ENCODE measurements at regions not wholly inside any gene's neighbourhood (a gene's known extent, or its start where the extent isn't known, plus 50 kb on each side); places are given as distances from the start of the nearest gene placed in this dataset.

DNA sequence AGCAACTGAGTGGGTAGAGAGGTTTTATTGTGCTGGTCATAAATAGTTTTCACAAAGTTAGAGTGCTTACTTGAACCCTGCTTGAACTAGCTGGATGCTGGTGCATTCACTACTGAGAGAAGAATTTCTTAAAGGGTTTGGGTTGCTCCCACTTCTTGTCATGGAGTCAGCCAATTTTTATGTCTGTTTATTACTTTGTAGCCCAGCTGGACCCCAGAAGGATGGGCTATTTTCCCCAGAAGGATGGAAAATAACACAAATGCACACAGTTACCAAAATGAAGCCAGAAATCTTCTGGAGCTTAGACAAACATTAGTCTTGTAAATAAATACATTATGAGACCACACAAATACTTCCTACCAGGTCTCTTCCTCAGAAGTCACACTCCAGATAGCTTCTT lies 480.8 kb upstream of the TNC start (continued):
- TF ChIP-seq, protein P1, sequence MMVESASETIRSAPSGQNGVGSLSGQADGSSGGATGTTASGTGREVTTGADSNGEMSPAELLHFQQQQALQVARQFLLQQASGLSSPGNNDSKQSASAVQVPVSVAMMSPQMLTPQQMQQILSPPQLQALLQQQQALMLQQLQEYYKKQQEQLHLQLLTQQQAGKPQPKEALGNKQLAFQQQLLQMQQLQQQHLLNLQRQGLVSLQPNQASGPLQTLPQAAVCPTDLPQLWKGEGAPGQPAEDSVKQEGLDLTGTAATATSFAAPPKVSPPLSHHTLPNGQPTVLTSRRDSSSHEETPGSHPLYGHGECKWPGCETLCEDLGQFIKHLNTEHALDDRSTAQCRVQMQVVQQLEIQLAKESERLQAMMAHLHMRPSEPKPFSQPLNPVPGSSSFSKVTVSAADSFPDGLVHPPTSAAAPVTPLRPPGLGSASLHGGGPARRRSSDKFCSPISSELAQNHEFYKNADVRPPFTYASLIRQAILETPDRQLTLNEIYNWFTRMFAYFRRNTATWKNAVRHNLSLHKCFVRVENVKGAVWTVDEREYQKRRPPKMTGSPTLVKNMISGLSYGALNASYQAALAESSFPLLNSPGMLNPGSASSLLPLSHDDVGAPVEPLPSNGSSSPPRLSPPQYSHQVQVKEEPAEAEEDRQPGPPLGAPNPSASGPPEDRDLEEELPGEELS (CRISPR knock-in tag; IDR thresholded peaks at IDR 0.05) = no peak
- TF ChIP-seq PRRX2 (CRISPR knock-in tag; IDR thresholded peaks at IDR 0.05) (no peak), ZNF396 (CRISPR knock-in tag; IDR thresholded peaks at IDR 0.05; ENCODE audit: borderline replicate concordance) (no peak), OVOL2 (CRISPR knock-in tag; IDR thresholded peaks at IDR 0.05; ENCODE audit: borderline replicate concordance) (no peak)
- TF ChIP-seq, protein P2, sequence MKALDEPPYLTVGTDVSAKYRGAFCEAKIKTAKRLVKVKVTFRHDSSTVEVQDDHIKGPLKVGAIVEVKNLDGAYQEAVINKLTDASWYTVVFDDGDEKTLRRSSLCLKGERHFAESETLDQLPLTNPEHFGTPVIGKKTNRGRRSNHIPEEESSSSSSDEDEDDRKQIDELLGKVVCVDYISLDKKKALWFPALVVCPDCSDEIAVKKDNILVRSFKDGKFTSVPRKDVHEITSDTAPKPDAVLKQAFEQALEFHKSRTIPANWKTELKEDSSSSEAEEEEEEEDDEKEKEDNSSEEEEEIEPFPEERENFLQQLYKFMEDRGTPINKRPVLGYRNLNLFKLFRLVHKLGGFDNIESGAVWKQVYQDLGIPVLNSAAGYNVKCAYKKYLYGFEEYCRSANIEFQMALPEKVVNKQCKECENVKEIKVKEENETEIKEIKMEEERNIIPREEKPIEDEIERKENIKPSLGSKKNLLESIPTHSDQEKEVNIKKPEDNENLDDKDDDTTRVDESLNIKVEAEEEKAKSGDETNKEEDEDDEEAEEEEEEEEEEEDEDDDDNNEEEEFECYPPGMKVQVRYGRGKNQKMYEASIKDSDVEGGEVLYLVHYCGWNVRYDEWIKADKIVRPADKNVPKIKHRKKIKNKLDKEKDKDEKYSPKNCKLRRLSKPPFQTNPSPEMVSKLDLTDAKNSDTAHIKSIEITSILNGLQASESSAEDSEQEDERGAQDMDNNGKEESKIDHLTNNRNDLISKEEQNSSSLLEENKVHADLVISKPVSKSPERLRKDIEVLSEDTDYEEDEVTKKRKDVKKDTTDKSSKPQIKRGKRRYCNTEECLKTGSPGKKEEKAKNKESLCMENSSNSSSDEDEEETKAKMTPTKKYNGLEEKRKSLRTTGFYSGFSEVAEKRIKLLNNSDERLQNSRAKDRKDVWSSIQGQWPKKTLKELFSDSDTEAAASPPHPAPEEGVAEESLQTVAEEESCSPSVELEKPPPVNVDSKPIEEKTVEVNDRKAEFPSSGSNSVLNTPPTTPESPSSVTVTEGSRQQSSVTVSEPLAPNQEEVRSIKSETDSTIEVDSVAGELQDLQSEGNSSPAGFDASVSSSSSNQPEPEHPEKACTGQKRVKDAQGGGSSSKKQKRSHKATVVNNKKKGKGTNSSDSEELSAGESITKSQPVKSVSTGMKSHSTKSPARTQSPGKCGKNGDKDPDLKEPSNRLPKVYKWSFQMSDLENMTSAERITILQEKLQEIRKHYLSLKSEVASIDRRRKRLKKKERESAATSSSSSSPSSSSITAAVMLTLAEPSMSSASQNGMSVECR (CRISPR knock-in tag; IDR thresholded peaks at IDR 0.05; ENCODE audit: borderline replicate concordance) = no peak
- TF ChIP-seq, protein P3, sequence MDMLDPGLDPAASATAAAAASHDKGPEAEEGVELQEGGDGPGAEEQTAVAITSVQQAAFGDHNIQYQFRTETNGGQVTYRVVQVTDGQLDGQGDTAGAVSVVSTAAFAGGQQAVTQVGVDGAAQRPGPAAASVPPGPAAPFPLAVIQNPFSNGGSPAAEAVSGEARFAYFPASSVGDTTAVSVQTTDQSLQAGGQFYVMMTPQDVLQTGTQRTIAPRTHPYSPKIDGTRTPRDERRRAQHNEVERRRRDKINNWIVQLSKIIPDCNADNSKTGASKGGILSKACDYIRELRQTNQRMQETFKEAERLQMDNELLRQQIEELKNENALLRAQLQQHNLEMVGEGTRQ (CRISPR knock-in tag; IDR thresholded peaks at IDR 0.05) = no peak

DNA sequence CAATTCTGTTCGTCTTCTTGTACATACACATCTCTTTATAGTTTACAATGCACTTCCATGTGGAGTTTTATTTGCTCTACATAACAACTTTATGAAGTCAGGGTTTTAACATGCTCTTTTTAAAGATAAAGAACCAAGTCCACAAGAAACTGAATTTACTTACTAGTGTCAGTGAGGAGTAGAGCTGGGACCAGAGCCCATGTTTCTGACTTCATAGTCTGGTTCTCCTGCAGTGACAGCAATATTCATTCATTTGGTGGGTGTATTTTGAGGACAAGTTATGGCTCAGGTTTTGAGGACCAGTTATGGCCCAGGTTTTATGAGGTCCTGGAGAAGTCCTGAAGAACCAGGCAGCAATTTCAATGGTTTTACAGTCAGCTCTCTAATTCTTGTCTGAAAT lies 481.9 kb upstream of the TNC start:
- ATAC-seq (no peak), DNase-seq (ENCODE audit: low spot score) (no peak)
- no peak overlapping the region for H3K27ac Mint-ChIP-seq
- no peaks in the 10 kb centered on the region; the same call in 1 of the 2 replicates for H3K27me3 Mint-ChIP-seq (ENCODE audit: low read depth)
- no peak overlapping the region for H3K4me3 Mint-ChIP-seq
- no peaks in the 10 kb centered on the region for H3K36me3 Mint-ChIP-seq
- POLR2A ChIA-PET = no interaction called here
- CTCF ChIA-PET = interaction anchor here (1.3 kb wide), 1 partner anchor 9 kb away, joined by 3 read pairs; no protein-coding TSS in a partner anchor
- peaks cover 20% of the 10 kb centered on the region for H3K4me1 Mint-ChIP-seq
- no peaks in the 10 kb centered on the region for H3K9me3 Mint-ChIP-seq
- TF ChIP-seq, protein P4, sequence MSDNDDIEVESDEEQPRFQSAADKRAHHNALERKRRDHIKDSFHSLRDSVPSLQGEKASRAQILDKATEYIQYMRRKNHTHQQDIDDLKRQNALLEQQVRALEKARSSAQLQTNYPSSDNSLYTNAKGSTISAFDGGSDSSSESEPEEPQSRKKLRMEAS (CRISPR knock-in tag; IDR thresholded peaks at IDR 0.05) = no peak
- TF ChIP-seq, protein P5, sequence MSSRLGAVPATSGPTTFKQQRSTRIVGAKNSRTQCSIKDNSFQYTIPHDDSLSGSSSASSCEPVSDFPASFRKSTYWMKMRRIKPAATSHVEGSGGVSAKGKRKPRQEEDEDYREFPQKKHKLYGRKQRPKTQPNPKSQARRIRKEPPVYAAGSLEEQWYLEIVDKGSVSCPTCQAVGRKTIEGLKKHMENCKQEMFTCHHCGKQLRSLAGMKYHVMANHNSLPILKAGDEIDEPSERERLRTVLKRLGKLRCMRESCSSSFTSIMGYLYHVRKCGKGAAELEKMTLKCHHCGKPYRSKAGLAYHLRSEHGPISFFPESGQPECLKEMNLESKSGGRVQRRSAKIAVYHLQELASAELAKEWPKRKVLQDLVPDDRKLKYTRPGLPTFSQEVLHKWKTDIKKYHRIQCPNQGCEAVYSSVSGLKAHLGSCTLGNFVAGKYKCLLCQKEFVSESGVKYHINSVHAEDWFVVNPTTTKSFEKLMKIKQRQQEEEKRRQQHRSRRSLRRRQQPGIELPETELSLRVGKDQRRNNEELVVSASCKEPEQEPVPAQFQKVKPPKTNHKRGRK (CRISPR knock-in tag; IDR thresholded peaks at IDR 0.05; ENCODE audit: borderline replicate concordance) = no peak
- TF ChIP-seq ZNF416 (CRISPR knock-in tag; IDR thresholded peaks at IDR 0.05) (no peak), MXD4 (CRISPR knock-in tag; IDR thresholded peaks at IDR 0.05; ENCODE audit: borderline replicate concordance) (no peak), NFE2L1 (CRISPR knock-in tag; IDR thresholded peaks at IDR 0.05) (no peak), JUN (CRISPR knock-in tag; IDR thresholded peaks at IDR 0.05) (no peak), SOX15 (CRISPR knock-in tag; IDR thresholded peaks at IDR 0.05) (no peak), TP53 (CRISPR knock-in tag; IDR thresholded peaks at IDR 0.05) (no peak), EMX1 (CRISPR knock-in tag; IDR thresholded peaks at IDR 0.05) (no peak), FOXP1 (CRISPR knock-in tag; IDR thresholded peaks at IDR 0.05; ENCODE audit: borderline replicate concordance) (no peak), JAZF1 (CRISPR knock-in tag; IDR thresholded peaks at IDR 0.05) (no peak), ZNF219 (CRISPR knock-in tag; IDR thresholded peaks at IDR 0.05; ENCODE audit: borderline replicate concordance) (no peak), NFATC4 (CRISPR knock-in tag; IDR thresholded peaks at IDR 0.05) (no peak), ETV6 (CRISPR knock-in tag; IDR thresholded peaks at IDR 0.05) (no peak)
- TF ChIP-seq, protein P6, sequence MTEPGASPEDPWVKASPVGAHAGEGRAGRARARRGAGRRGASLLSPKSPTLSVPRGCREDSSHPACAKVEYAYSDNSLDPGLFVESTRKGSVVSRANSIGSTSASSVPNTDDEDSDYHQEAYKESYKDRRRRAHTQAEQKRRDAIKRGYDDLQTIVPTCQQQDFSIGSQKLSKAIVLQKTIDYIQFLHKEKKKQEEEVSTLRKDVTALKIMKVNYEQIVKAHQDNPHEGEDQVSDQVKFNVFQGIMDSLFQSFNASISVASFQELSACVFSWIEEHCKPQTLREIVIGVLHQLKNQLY (CRISPR knock-in tag; IDR thresholded peaks at IDR 0.05) = no peak
- TF ChIP-seq, protein P7, sequence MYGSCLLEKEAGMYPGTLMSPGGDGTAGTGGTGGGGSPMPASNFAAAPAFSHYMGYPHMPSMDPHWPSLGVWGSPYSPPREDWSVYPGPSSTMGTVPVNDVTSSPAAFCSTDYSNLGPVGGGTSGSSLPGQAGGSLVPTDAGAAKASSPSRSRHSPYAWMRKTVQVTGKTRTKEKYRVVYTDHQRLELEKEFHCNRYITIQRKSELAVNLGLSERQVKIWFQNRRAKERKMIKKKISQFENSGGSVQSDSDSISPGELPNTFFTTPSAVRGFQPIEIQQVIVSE (CRISPR knock-in tag; IDR thresholded peaks at IDR 0.05; ENCODE audit: borderline replicate concordance) = no peak
- TF ChIP-seq, protein P8, sequence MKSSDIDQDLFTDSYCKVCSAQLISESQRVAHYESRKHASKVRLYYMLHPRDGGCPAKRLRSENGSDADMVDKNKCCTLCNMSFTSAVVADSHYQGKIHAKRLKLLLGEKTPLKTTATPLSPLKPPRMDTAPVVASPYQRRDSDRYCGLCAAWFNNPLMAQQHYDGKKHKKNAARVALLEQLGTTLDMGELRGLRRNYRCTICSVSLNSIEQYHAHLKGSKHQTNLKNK (CRISPR knock-in tag; IDR thresholded peaks at IDR 0.05) = no peak
